GM12878 (cell line): ENCODE measurements at regions not wholly inside any gene's neighbourhood (a gene's known extent, or its start where the extent isn't known, plus 50 kb on each side); places are given as distances from the start of the nearest gene placed in this dataset.
"Not testable (repeated sequence)": the region's sequence is repeated elsewhere in the genome, so short reads cannot be mapped to it uniquely, and the experiment has no call there.

Experiments
- ATAC-seq: fragments of 200-7000 bp; cut with Tn5 transposase; 3 replicates; pipeline ENCODE4 v1.9.1; 2020; ENCODE audit warnings: mild to moderate bottlenecking, moderate library complexity
- BruUV-seq: library from RNA; stranded (reverse); fragments of 400-500 nt; replicated peaks from 2 replicates; lab custom pipeline; 2021; lab: Mats Ljungman, UMichigan
- CTCF ChIA-PET: fragments of 300-600 bp; sonication (Branson Sonifier 250); formaldehyde crosslinking; extraction: SDS; loops from one replicate; lab custom pipeline; 2021; ENCODE audit warnings: inconsistent platforms; lab: Yijun Ruan, JAX
- POLR2A ChIA-PET: fragments of 350-600 bp; formaldehyde crosslinking; extraction: SDS; loops from one replicate; lab custom pipeline; 2021; ENCODE audit warnings: inconsistent platforms; lab: Charles Lee
- RAD21 ChIA-PET: fragments of 300-600 bp; sonication (Branson Sonifier 250); formaldehyde crosslinking; loops from one replicate; lab custom pipeline; 2023; ENCODE audit warnings: antibody characterized with exemption; ENCODE audit not compliant: unreplicated experiment; lab: Charles Lee
- SMC1A ChIA-PET: fragments of 300-600 bp; sonication (Branson Sonifier 250); formaldehyde crosslinking; loops from one replicate; lab custom pipeline; 2023; ENCODE audit not compliant: unreplicated experiment, uncharacterized antibody; lab: Charles Lee
- DNase-seq: peaks from one replicate; pipeline ENCODE4 v3.0.0-alpha.2; 2011; ENCODE audit warnings: low read depth, low spot score
- FAIRE-seq: peaks from 3 replicates; lab custom pipeline; 2011; peaks lifted over from hg19 to GRCh38; lab: Jason Lieb, UNC
- H2AFZ ChIP-seq: 2 replicates; pipeline ENCODE4 v1.6.0; 2011; ENCODE audit warnings: low read depth, low read length, control low read depth; ENCODE audit not compliant: control insufficient read depth
- H3K27ac ChIP-seq: 2 replicates; pipeline ENCODE4 v1.5.1; 2011; ENCODE audit warnings: control low read depth; ENCODE audit not compliant: control insufficient read depth, insufficient read depth
- H3K27me3 ChIP-seq, 2 experiments: replicated peaks in 1 of 2; 2 replicates each; pipeline versions ENCODE4 v1.6.0 to v1.6.1; 2011; ENCODE audit warnings: low read length in 1 of 2; ENCODE audit not compliant: control insufficient read depth in 2 of 2, insufficient read depth in 2 of 2
- H3K36me3 ChIP-seq, 2 experiments: 2 replicates each; pipeline ENCODE4 v1.5.1; 2011; ENCODE audit warnings: low read length in 1 of 2; ENCODE audit not compliant: control insufficient read depth in 2 of 2, insufficient read depth in 2 of 2
- H3K4me1 ChIP-seq: 2 replicates; pipeline ENCODE4 v1.6.1; 2011; ENCODE audit warnings: mild to moderate bottlenecking, low read length, moderate library complexity, mixed read lengths; ENCODE audit not compliant: control insufficient read depth, insufficient read depth
- H3K4me2 ChIP-seq: 2 replicates; pipeline ENCODE4 v1.6.0; 2011; ENCODE audit warnings: control low read depth; ENCODE audit not compliant: control insufficient read depth, insufficient read depth
- H3K4me3 ChIP-seq: fragments of 200-600 bp; sonication (generic); 2 replicates; pipeline ENCODE4 v1.5.1; 2016
- H3K79me2 ChIP-seq: 2 replicates; pipeline ENCODE4 v1.6.0; 2011; ENCODE audit warnings: low read length; ENCODE audit not compliant: control insufficient read depth, insufficient read depth
- H3K9ac ChIP-seq: 2 replicates; pipeline ENCODE4 v1.8.0; 2011; ENCODE audit warnings: low read length, control low read depth, mixed read lengths; ENCODE audit not compliant: control insufficient read depth, insufficient read depth
- H3K9me3 ChIP-seq: replicated peaks from 3 replicates; pipeline ENCODE4 v1.5.1; 2011; ENCODE audit warnings: mild to moderate bottlenecking, low read length; ENCODE audit not compliant: control insufficient read depth, insufficient read depth
- H4K20me1 ChIP-seq: 2 replicates; pipeline ENCODE4 v1.6.0; 2011; ENCODE audit not compliant: control insufficient read depth, insufficient read depth
- BACH1 ChIP-seq: fragments of 450-650 bp; IDR thresholded peaks from 2 replicates; pipeline ENCODE4 v1.6.1; 2017; ENCODE audit warnings: mild to moderate bottlenecking, borderline replicate concordance
- CHD1 ChIP-seq: IDR thresholded peaks from 2 replicates; pipeline ENCODE4 v1.6.1; 2012; ENCODE audit warnings: low read depth, low read length, improper control_type of control experiment
- CREB1 ChIP-seq: IDR thresholded peaks from 2 replicates; pipeline ENCODE4 v1.6.1; 2012; ENCODE audit warnings: low read depth, mild to moderate bottlenecking, inconsistent platforms
- MTA3 ChIP-seq: IDR thresholded peaks from 2 replicates; pipeline ENCODE4 v1.6.1; 2012; ENCODE audit warnings: low read length, inconsistent platforms, borderline replicate concordance
- RB1 ChIP-seq: fragments of 450-650 bp; formaldehyde crosslinking; IDR thresholded peaks from 2 replicates; pipeline ENCODE4 v1.6.1; 2017; ENCODE audit warnings: mild to moderate bottlenecking, borderline replicate concordance
- RCOR1 ChIP-seq: conservative IDR thresholded peaks from 2 replicates; pipeline ENCODE4 v1.6.1; 2012; ENCODE audit warnings: low read depth, low read length, improper control_type of control experiment
- RFX5 ChIP-seq: IDR thresholded peaks from 2 replicates; pipeline ENCODE4 v1.6.1; 2011; ENCODE audit warnings: low read depth, low read length, improper control_type of control experiment
- TCF12 ChIP-seq: IDR thresholded peaks from 2 replicates; pipeline ENCODE4 v1.6.1; 2011; ENCODE audit warnings: low read depth, mild to moderate bottlenecking, low read length
- WGBS: methylation state at CpG from one replicate; pipeline ENCODE4 v1.1.6; 2016; ENCODE audit warnings: low lambda C conversion rate; ENCODE audit not compliant: insufficient replicate concordance, insufficient coverage; ENCODE audit errors: missing lambda C conversion rate; 5-methylcytosine and 5-hydroxymethylcytosine counted together
- in situ Hi-C: fragments of 300-500 bp; cut with MboI; formaldehyde crosslinking; loops from 9 replicates; pipeline ENCODE4 v1.14.3; 2018; ENCODE audit warnings: mixed read lengths
- intact Hi-C: fragments of 100-400 bp; cut with micrococcal nuclease; formaldehyde crosslinking; loops from one replicate; pipeline ENCODE4 v1.14.2; 2022; ENCODE audit not compliant: unreplicated experiment
- TF ChIP-seq, protein P1 (sequence below): fragments of 450-650 bp; IDR thresholded peaks from 2 replicates; pipeline ENCODE4 v1.6.1; 2017; ENCODE audit warnings: mild to moderate bottlenecking, moderate library complexity
- TF ChIP-seq, protein P2 (sequence below): fragments of 450-650 bp; IDR thresholded peaks from 2 replicates; pipeline ENCODE4 v1.6.1; 2016; ENCODE audit warnings: mild to moderate bottlenecking
- TF ChIP-seq, protein P3 (sequence below): fragments of 450-650 bp; IDR thresholded peaks from 2 replicates; pipeline ENCODE4 v1.6.1; 2018; ENCODE audit warnings: mild to moderate bottlenecking, low read depth, moderate library complexity; ENCODE audit not compliant: partially characterized antibody

DNA sequence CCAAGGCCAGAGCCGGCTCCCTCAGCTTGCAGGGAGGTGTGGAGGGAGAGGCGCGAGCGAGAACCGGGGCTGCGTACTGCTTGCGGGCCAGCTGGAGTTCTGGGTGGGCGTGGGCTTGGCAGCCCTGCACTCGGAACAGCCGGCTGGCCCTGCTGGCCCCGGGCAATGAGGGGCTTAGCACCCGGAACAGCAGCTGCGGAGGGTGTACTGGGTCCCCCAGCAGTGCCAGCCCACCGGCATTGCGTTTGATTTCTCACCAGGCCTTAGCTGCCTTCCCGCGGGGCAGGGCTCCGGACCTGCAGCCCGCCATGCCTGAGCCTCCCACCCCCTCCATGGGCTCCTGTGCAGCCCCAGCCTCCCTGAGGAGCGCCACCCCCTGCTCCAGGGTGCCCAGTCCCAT lies 495.5 kb upstream of the PLXNA2 start:
- H2AFZ ChIP-seq, BruUV-seq, SMC1A ChIA-PET, H3K79me2 ChIP-seq, POLR2A ChIA-PET, CTCF ChIA-PET, H3K27me3 ChIP-seq, in situ Hi-C loops, DNase-seq, H3K4me3 ChIP-seq, ATAC-seq, RAD21 ChIA-PET, H3K4me2 ChIP-seq, H3K36me3 ChIP-seq, FAIRE-seq, intact Hi-C loops, H3K9me3 ChIP-seq, H3K9ac ChIP-seq, H3K27ac ChIP-seq, H4K20me1 ChIP-seq, H3K4me1 ChIP-seq: not testable (repeated sequence)
- 59% methylated on average over 20 of the region's 20 CpGs for WGBS

GRCh38 chr1:208741296-208741695 lies 497.1 kb upstream of the PLXNA2 start:
- RAD21 ChIA-PET: no interaction called here
- Histone ChIP-seq H2AFZ (no peak overlapping the region), H3K36me3 (no peaks in the 10 kb centered on the region), H3K4me2 (no peak overlapping the region), H3K9ac (no peak overlapping the region), H4K20me1 (no peaks in the 10 kb centered on the region), H3K4me3 (no peak overlapping the region), H3K79me2 (no peaks in the 10 kb centered on the region), H3K4me1 (no peaks in the 10 kb centered on the region), H3K27ac (no peak overlapping the region), H3K9me3 (no peaks in the 10 kb centered on the region), H3K27me3 (no peaks in the 10 kb centered on the region)
- POLR2A ChIA-PET: no interaction called here
- BruUV-seq: no TSS peak
- CTCF ChIA-PET: interaction anchor here (1.3 kb wide), 1 partner anchor 9 kb away, joined by 3 read pairs; no protein-coding TSS in a partner anchor
- intact Hi-C loops: no loop called here
- ATAC-seq (no peak), DNase-seq (no peak), FAIRE-seq (no peak)
- WGBS: 22% methylated on average over 3 of the region's 3 CpGs
- in situ Hi-C loops: no loop called here
- SMC1A ChIA-PET: interaction anchor here (0.6 kb wide), 1 partner anchor 37 kb away, joined by 3 read pairs; no protein-coding TSS in a partner anchor
- TF ChIP-seq CHD1: no peak
- TF ChIP-seq, protein P1, sequence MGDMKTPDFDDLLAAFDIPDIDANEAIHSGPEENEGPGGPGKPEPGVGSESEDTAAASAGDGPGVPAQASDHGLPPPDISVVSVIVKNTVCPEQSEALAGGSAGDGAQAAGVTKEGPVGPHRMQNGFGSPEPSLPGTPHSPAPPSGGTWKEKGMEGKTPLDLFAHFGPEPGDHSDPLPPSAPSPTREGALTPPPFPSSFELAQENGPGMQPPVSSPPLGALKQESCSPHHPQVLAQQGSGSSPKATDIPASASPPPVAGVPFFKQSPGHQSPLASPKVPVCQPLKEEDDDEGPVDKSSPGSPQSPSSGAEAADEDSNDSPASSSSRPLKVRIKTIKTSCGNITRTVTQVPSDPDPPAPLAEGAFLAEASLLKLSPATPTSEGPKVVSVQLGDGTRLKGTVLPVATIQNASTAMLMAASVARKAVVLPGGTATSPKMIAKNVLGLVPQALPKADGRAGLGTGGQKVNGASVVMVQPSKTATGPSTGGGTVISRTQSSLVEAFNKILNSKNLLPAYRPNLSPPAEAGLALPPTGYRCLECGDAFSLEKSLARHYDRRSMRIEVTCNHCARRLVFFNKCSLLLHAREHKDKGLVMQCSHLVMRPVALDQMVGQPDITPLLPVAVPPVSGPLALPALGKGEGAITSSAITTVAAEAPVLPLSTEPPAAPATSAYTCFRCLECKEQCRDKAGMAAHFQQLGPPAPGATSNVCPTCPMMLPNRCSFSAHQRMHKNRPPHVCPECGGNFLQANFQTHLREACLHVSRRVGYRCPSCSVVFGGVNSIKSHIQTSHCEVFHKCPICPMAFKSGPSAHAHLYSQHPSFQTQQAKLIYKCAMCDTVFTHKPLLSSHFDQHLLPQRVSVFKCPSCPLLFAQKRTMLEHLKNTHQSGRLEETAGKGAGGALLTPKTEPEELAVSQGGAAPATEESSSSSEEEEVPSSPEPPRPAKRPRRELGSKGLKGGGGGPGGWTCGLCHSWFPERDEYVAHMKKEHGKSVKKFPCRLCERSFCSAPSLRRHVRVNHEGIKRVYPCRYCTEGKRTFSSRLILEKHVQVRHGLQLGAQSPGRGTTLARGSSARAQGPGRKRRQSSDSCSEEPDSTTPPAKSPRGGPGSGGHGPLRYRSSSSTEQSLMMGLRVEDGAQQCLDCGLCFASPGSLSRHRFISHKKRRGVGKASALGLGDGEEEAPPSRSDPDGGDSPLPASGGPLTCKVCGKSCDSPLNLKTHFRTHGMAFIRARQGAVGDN: no peak
- no peak for TF ChIP-seq MTA3
- TF ChIP-seq BACH1: no peak
- no peak for TF ChIP-seq TCF12
- TF ChIP-seq RFX5: no peak
- TF ChIP-seq RCOR1: no peak
- no peak for TF ChIP-seq RB1
- no peak for TF ChIP-seq CREB1
- TF ChIP-seq, protein P2, sequence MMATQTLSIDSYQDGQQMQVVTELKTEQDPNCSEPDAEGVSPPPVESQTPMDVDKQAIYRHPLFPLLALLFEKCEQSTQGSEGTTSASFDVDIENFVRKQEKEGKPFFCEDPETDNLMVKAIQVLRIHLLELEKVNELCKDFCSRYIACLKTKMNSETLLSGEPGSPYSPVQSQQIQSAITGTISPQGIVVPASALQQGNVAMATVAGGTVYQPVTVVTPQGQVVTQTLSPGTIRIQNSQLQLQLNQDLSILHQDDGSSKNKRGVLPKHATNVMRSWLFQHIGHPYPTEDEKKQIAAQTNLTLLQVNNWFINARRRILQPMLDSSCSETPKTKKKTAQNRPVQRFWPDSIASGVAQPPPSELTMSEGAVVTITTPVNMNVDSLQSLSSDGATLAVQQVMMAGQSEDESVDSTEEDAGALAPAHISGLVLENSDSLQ: no peak
- TF ChIP-seq, protein P3, sequence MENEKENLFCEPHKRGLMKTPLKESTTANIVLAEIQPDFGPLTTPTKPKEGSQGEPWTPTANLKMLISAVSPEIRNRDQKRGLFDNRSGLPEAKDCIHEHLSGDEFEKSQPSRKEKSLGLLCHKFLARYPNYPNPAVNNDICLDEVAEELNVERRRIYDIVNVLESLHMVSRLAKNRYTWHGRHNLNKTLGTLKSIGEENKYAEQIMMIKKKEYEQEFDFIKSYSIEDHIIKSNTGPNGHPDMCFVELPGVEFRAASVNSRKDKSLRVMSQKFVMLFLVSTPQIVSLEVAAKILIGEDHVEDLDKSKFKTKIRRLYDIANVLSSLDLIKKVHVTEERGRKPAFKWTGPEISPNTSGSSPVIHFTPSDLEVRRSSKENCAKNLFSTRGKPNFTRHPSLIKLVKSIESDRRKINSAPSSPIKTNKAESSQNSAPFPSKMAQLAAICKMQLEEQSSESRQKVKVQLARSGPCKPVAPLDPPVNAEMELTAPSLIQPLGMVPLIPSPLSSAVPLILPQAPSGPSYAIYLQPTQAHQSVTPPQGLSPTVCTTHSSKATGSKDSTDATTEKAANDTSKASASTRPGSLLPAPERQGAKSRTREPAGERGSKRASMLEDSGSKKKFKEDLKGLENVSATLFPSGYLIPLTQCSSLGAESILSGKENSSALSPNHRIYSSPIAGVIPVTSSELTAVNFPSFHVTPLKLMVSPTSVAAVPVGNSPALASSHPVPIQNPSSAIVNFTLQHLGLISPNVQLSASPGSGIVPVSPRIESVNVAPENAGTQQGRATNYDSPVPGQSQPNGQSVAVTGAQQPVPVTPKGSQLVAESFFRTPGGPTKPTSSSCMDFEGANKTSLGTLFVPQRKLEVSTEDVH: no peak
